HG03175 (cell line): ENCODE measurements at regions not wholly inside any gene's neighbourhood (a gene's known extent, or its start where the extent isn't known, plus 50 kb on each side); places are given as distances from the start of the nearest gene placed in this dataset.
"Not testable (repeated sequence)": the region's sequence is repeated elsewhere in the genome, so short reads cannot be mapped to it uniquely, and the experiment has no call there.

ENCODE experiments used
- ATAC-seq: cut with Tn5 transposase; IDR thresholded peaks from one replicate; pipeline ENCODE4 v1.9.1; 2021; ENCODE audit warnings: mild to moderate bottlenecking, moderate library complexity; ENCODE audit not compliant: unreplicated experiment

- ATAC-seq = not testable (repeated sequence)
Observed at GRCh38 chr9:62526306-62526705, 1336.5 kb downstream of the SPATA31A7 start.

- not testable (repeated sequence) for ATAC-seq
Observed at GRCh38 chr9:62532162-62532776, 1342.4 kb downstream of the SPATA31A7 start.

GRCh38 chr9:62532777-62533173, 1342.9 kb downstream of the SPATA31A7 start:
- not testable (repeated sequence) for ATAC-seq

GRCh38 chr9:62550539-62550938, 1360.7 kb downstream of the SPATA31A7 start:
- peak; percentile 72 for ATAC-seq

- not testable (repeated sequence) for ATAC-seq
Observed at GRCh38 chr9:62560603-62561002, 1370.8 kb downstream of the SPATA31A7 start.

GRCh38 chr9:62565132-62565531, 1375.3 kb downstream of the SPATA31A7 start:
- not testable (repeated sequence) for ATAC-seq

GRCh38 chr9:62566430-62566829, 1376.6 kb downstream of the SPATA31A7 start:
- not testable (repeated sequence) for ATAC-seq

GRCh38 chr9:62597128-62597527, 1407.3 kb downstream of the SPATA31A7 start:
- ATAC-seq = not testable (repeated sequence)
